Heart left ventricle (tissue), 16 donors: ENCODE measurements at regions not wholly inside any gene's neighbourhood (a gene's known extent, or its start where the extent isn't known, plus 50 kb on each side); places are given as distances from the start of the nearest gene placed in this dataset.

ENCODE experiments used
- ATAC-seq, 4 donors: fragments of 200-7000 bp; cut with Tn5 transposase; one replicate each; pipeline ENCODE4 v1.9.1; 2020 to 2022; ENCODE audit warnings: moderate library complexity in 4 of 4, mild to moderate bottlenecking in 3 of 4, moderate number of reproducible peaks in 1 of 4
- DNase-seq, 5 donors: peaks; one replicate each; pipeline ENCODE4 v3.0.0-alpha.2; 2020
- H3K27ac ChIP-seq, 12 donors: fragments of 200-600 bp; sonication (generic) in 4 of 12; one replicate each; pipeline versions ENCODE4 v1.5.0 to v1.8.0; 2016 to 2022; ENCODE audit warnings: mild to moderate bottlenecking in 2 of 12
- H3K27me3 ChIP-seq, 9 donors: fragments of 200-600 bp; sonication (generic) in 2 of 9; one replicate each; pipeline versions ENCODE4 v1.5.1 to v1.8.0; 2016 to 2022; ENCODE audit warnings: mild to moderate bottlenecking in 3 of 9
- H3K36me3 ChIP-seq, 9 donors: fragments of 200-600 bp; sonication (generic) in 2 of 9; one replicate each; pipeline versions ENCODE4 v1.5.0 to v1.8.0; 2018 to 2022; ENCODE audit warnings: mild to moderate bottlenecking in 2 of 9
- H3K4me1 ChIP-seq, 12 donors: fragments of 200-600 bp; sonication (generic) in 4 of 12; one replicate each; pipeline versions ENCODE4 v1.5.0 to v1.8.0; 2016 to 2022; ENCODE audit warnings: mild to moderate bottlenecking in 3 of 12
- H3K4me3 ChIP-seq, 12 donors: fragments of 200-600 bp; sonication (generic) in 4 of 12; one replicate each; pipeline versions ENCODE4 v1.5.0 to v1.8.0; 2017 to 2022; ENCODE audit warnings: mild to moderate bottlenecking in 9 of 12, moderate library complexity in 4 of 12
- H3K9me3 ChIP-seq, 12 donors: fragments of 200-600 bp; sonication (generic) in 4 of 12; one replicate each; pipeline versions ENCODE4 v1.5.0 to v1.8.0; 2016 to 2022; ENCODE audit warnings: mild to moderate bottlenecking in 1 of 12
- POLR2A ChIP-seq, 2 donors: fragments of 450-650 bp; IDR thresholded peaks; one replicate each; pipeline ENCODE4 v1.6.1; 2017; ENCODE audit warnings: antibody characterized with exemption in 2 of 2, mild to moderate bottlenecking in 2 of 2, moderate library complexity in 2 of 2
- WGBS, 4 donors: extraction: QIAGEN DNeasy Blood & Tissue Kit in 2 of 4; methylation state at CpG; one replicate each; pipeline versions ENCODE4 v1.1.5 to v1.1.7; 2013 to 2018; 5-methylcytosine and 5-hydroxymethylcytosine counted together
- intact Hi-C, 10 donors: fragments of 100-400 bp; cut with DNase I; formaldehyde crosslinking; loops; one replicate each; pipeline versions ENCODE4 v1.11.1 to v1.14.2; 2022
- TF ChIP-seq, protein P1 (sequence below), 12 donors: fragments of 200-600 bp; sonication (generic) in 4 of 12; IDR thresholded peaks; one replicate each; pipeline versions ENCODE4 v1.5.0 to v1.8.0; 2018 to 2022; ENCODE audit warnings: antibody characterized with exemption in 12 of 12, mild to moderate bottlenecking in 5 of 12
- donor health status: ischemic (EF 13 %, LVEDD 7.1; RV severe dilation, severe dysfunction).
- donor health status: healthy with polysubstance abuse.
- donor health status: DM: no; HTN: yes; CAD: no.
- donor health status: DM: no; HTN: no; CAD: no.
- donor health status: ischemic (EF 25% LVEDD 6.9; RV normal size, moderate dysfunction).
- donor health status: ischemic (EF 25% LVEDD 5.7; RV mildly dilated, moderate dysfunction).
- donor health status: healthy.
- donor health status: DM: yes; HTN: yes; CAD: no.
- donor health status: ischemic (EF 35%, LVEDD 5.7; RV mildly dilated, moderate dysfunction).
- donor health status: nonischemic (EF 11% LVEDD 7.7; RV severe dilation, severe dysfunction).
- donor health status: DM: yes; HTN: yes; CAD: no.
- donor health status: PGD.
- donor health status: ischemic (EF 29% LVEDD 5.4; RV normal size, mild dysfunction).
- donor health status: nonischemic (EF 23%, LVEDD 6.1; RV moderate dilation, normal function).

DNA sequence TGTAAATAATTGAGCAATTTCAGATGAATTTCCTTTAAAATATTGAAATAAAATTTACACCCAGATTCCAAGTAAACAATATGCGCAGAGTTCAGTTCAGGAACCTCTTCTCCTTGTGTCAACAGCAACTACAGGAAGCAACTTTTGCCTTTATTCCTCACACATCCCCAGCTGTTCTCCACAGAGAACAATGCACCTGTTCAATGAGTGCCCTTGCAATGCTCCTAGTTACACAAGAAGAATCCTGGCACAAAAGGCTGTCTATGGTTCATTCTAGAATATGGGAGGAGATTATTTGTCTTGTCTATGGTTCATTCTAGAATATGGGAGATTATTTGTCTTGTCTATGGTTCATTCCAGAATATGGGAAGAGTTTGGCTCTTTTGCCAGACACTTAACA lies 454.9 kb downstream of the BTBD3 start:
- 63 to 77% (median 71%) methylated on average over 1 of the region's 1 CpG for WGBS, 4 donors
- DNase-seq (no peak), ATAC-seq (no peak)
- Histone ChIP-seq H3K9me3 (no peaks in the 10 kb centered on the region), H3K4me3 (no peak overlapping the region), H3K36me3 (no peaks in the 10 kb centered on the region), H3K27ac (no peak overlapping the region), H3K4me1 (no peaks in the 10 kb centered on the region), H3K27me3 (no peaks in the 10 kb centered on the region)
- TF ChIP-seq, protein P1, sequence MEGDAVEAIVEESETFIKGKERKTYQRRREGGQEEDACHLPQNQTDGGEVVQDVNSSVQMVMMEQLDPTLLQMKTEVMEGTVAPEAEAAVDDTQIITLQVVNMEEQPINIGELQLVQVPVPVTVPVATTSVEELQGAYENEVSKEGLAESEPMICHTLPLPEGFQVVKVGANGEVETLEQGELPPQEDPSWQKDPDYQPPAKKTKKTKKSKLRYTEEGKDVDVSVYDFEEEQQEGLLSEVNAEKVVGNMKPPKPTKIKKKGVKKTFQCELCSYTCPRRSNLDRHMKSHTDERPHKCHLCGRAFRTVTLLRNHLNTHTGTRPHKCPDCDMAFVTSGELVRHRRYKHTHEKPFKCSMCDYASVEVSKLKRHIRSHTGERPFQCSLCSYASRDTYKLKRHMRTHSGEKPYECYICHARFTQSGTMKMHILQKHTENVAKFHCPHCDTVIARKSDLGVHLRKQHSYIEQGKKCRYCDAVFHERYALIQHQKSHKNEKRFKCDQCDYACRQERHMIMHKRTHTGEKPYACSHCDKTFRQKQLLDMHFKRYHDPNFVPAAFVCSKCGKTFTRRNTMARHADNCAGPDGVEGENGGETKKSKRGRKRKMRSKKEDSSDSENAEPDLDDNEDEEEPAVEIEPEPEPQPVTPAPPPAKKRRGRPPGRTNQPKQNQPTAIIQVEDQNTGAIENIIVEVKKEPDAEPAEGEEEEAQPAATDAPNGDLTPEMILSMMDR (IDR thresholded peaks at IDR 0.05): no peak
- no peak for TF ChIP-seq POLR2A (IDR thresholded peaks at IDR 0.05)
- intact Hi-C loops: no loop called here

DNA sequence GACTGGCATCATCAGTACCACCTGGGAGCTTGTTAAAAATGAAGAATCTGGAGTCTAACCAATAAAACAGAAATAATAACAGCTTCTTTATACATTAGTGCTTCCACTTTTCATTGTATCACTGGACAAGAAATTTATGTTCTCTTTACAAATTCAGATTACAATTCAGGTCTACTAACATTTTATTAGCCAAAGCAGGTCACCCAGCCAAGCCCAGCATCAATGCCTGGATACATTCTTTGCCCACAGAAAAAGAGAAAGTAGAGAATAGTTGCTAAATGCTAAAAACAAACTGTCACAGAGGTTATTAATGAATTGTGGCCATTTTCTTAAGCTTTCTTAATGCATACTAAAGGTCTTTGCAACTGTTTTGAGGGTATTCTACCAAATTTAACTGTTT lies 458.3 kb downstream of the BTBD3 start:
- no peaks in the 10 kb centered on the region for H3K9me3 ChIP-seq
- no peak overlapping the region for H3K4me3 ChIP-seq
- DNase-seq (no peak), ATAC-seq (no peak)
- no peaks in the 10 kb centered on the region for H3K36me3 ChIP-seq
- no peak for TF ChIP-seq POLR2A (IDR thresholded peaks at IDR 0.05)
- TF ChIP-seq, protein P1 (IDR thresholded peaks at IDR 0.05): no peak
- no peak overlapping the region for H3K27ac ChIP-seq
- intact Hi-C loops: no loop called here
- H3K27me3 ChIP-seq: no peaks in the 10 kb centered on the region
- no peaks in the 10 kb centered on the region for H3K4me1 ChIP-seq

DNA sequence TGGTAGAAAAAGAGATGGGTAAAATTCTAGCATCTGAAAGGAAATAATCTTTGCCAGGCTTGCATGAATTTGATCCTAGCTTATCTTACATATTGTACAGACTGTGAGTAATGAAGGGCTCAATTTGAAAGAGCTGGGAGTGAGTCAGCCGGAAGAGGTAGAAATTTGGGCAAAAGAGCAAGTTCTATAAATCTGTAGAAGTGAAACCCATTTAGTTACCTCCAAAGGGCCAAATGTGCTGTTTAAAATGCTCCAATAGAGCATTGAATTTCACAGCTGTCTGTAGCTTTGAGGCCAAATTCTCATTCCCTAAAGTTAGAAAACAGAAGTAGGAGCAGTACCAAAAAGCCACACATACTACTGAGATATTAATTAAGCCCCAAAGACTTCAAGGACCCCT lies 466.1 kb downstream of the BTBD3 start:
- no peak for TF ChIP-seq POLR2A (IDR thresholded peaks at IDR 0.05)
- TF ChIP-seq, protein P1 (IDR thresholded peaks at IDR 0.05): no peak
- intact Hi-C loops: loop anchor here in 1 of 10 donors (10.0 kb wide), 1 partner anchor 699 kb away; no protein-coding TSS in a partner anchor
- H3K27me3 ChIP-seq: no peaks in the 10 kb centered on the region
- H3K4me3 ChIP-seq: no peak overlapping the region
- ATAC-seq (peak in 3 of 4 donors; percentile 37 to 74 (median 44)), DNase-seq (no peak)
- no peaks in the 10 kb centered on the region for H3K36me3 ChIP-seq
- no peaks in the 10 kb centered on the region for H3K9me3 ChIP-seq
- H3K4me1 ChIP-seq: peaks cover 0 to 25% (median 8%) of the 10 kb centered on the region in 12 donors
- WGBS, 4 donors: 51 to 76% (median 68%) methylated on average over 1 of the region's 1 CpG
- H3K27ac ChIP-seq: peak overlapping the region in 11 of 12 donors; percentile 4 to 69 (median 63)

DNA sequence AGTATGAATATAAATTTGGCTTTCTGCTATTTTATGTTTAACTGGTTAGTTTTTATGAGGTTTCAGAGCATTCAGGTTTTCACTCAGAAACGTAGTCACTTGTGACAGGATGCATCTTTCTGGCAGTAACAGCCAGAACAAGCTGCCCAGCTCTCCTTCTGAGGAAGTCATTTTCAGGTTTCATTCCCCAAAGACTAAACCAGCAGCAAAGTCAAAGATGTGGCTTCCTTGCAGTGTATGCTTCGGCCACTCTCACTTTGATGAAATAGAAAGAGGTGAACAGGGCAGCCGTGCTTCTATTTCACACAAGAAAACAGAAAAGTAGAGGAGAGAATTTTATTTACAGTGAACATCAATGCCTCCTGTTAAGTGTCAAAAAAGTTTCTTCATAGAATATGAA lies 469.1 kb downstream of the BTBD3 start:
- TF ChIP-seq POLR2A (IDR thresholded peaks at IDR 0.05): no peak
- TF ChIP-seq, protein P1 (IDR thresholded peaks at IDR 0.05): no peak
- Histone ChIP-seq H3K27ac (no peak overlapping the region), H3K9me3 (no peaks in the 10 kb centered on the region), H3K27me3 (no peaks in the 10 kb centered on the region), H3K4me3 (no peak overlapping the region), H3K36me3 (no peaks in the 10 kb centered on the region), H3K4me1 (peaks cover 0 to 25% (median 10%) of the 10 kb centered on the region in 12 donors)
- DNase-seq (no peak), ATAC-seq (no peak)
- 55 to 58% (median 55%) methylated on average over 3 of the region's 3 CpGs for WGBS, 4 donors
- intact Hi-C loops: loop anchor here in 1 of 10 donors (10.0 kb wide), 1 partner anchor 702 kb away; no protein-coding TSS in a partner anchor
